ENCODE measurements at regions not wholly inside any gene's neighbourhood (a gene's known extent, or its start where the extent isn't known, plus 50 kb on each side); places are given as distances from the start of the nearest gene placed in this dataset.
"Not testable (repeated sequence)": the region's sequence is repeated elsewhere in the genome, so short reads cannot be mapped to it uniquely, and the experiment has no call there.

GRCh38 chr3:6396631-6397030 is 464.3 kb upstream of the GRM7 start:
- DNase-seq: no peak
- no peaks in the 10 kb centered on the region for H3K9me3 ChIP-seq (ENCODE audit: severe bottlenecking)
- H3K27me3 ChIP-seq (ENCODE audit: insufficient read depth, low read depth, severe bottlenecking): peaks cover 18% of the 10 kb centered on the region
- no peak overlapping the region for H3K27ac ChIP-seq
- no peaks in the 10 kb centered on the region for H3K36me3 ChIP-seq
- no peak overlapping the region for H3K4me3 ChIP-seq (ENCODE audit: low read depth, low read length)
- TF ChIP-seq CTCF (IDR thresholded peaks at IDR 0.05; ENCODE audit: low read depth, low read length): no peak

GRCh38 chr3:6402666-6403065 is 458.2 kb upstream of the GRM7 start:
- peaks cover 10% of the 10 kb centered on the region for H3K27me3 ChIP-seq (ENCODE audit: insufficient read depth, low read depth, severe bottlenecking)
- H3K9me3 ChIP-seq (ENCODE audit: severe bottlenecking); H3K4me3 ChIP-seq (ENCODE audit: low read depth, low read length); H3K36me3 ChIP-seq; DNase-seq; H3K27ac ChIP-seq: not testable (repeated sequence)

- not testable (repeated sequence) for DNase-seq; H3K4me3 ChIP-seq (ENCODE audit: low read depth, low read length); H3K36me3 ChIP-seq; H3K9me3 ChIP-seq (ENCODE audit: severe bottlenecking); H3K27ac ChIP-seq; H3K27me3 ChIP-seq (ENCODE audit: insufficient read depth, low read depth, severe bottlenecking)
Observed at GRCh38 chr3:6406923-6407322, 454.0 kb upstream of the GRM7 start.

GRCh38 chr3:6416049-6416661 is 444.8 kb upstream of the GRM7 start:
- DNase-seq: no peak
- Histone ChIP-seq H3K4me3 (ENCODE audit: low read depth, low read length) (no peak overlapping the region), H3K27me3 (ENCODE audit: insufficient read depth, low read depth, severe bottlenecking) (peaks cover 10% of the 10 kb centered on the region), H3K36me3 (no peaks in the 10 kb centered on the region), H3K27ac (no peak overlapping the region), H3K9me3 (ENCODE audit: severe bottlenecking) (no peaks in the 10 kb centered on the region)
- TF ChIP-seq CTCF (IDR thresholded peaks at IDR 0.05; ENCODE audit: low read depth, low read length): no peak

- no peak for DNase-seq
- H3K9me3 ChIP-seq (ENCODE audit: severe bottlenecking): no peaks in the 10 kb centered on the region
- TF ChIP-seq CTCF (IDR thresholded peaks at IDR 0.05; ENCODE audit: low read depth, low read length): no peak
- H3K4me3 ChIP-seq (ENCODE audit: low read depth, low read length): no peak overlapping the region
- peaks cover 10% of the 10 kb centered on the region for H3K27me3 ChIP-seq (ENCODE audit: insufficient read depth, low read depth, severe bottlenecking)
- no peaks in the 10 kb centered on the region for H3K36me3 ChIP-seq
- H3K27ac ChIP-seq: no peak overlapping the region
Observed at GRCh38 chr3:6417174-6417573, 443.7 kb upstream of the GRM7 start.

- no peak for DNase-seq
- H3K9me3 ChIP-seq (ENCODE audit: severe bottlenecking): no peaks in the 10 kb centered on the region
- TF ChIP-seq CTCF (IDR thresholded peaks at IDR 0.05; ENCODE audit: low read depth, low read length): no peak
Observed at GRCh38 chr3:6418485-6418884, 442.4 kb upstream of the GRM7 start.

More at GRCh38 chr3:6418485-6418884, 442.4 kb upstream of the GRM7 start:
- Histone ChIP-seq H3K36me3 (no peaks in the 10 kb centered on the region), H3K4me3 (ENCODE audit: low read depth, low read length) (no peak overlapping the region), H3K27ac (no peak overlapping the region), H3K27me3 (ENCODE audit: insufficient read depth, low read depth, severe bottlenecking) (peaks cover 10% of the 10 kb centered on the region)

Measured in WERI-Rb-1 (cell line).